GM21515 (cell line): ENCODE measurements at regions not wholly inside any gene's neighbourhood (a gene's known extent, or its start where the extent isn't known, plus 50 kb on each side); places are given as distances from the start of the nearest gene placed in this dataset.

Source experiments
- ATAC-seq: cut with Tn5 transposase; IDR thresholded peaks from one replicate; pipeline ENCODE4 v1.9.1; 2021; ENCODE audit not compliant: unreplicated experiment

- no peak for ATAC-seq
Measured at GRCh38 chr2:7452110-7452876, 535.1 kb downstream of the RNF144A start.

DNA sequence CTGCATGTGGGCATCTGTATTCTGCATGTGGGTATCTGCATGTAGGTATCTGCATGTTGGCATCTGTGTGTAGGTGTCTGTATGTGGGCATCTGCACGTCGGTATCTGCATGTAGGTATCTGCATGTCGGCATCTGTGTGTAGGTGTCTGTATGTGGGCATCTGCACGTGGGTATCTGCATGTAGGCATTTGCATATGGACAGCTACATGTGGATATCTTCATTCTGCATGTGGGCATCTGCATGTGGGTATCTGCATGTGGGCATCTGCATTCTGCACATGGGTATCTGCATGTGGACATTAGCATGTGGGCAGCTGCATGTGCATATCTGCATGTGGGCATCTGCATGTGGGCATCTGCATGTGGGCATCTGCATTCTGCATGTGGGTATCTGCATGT lies 537.4 kb downstream of the RNF144A start:
- ATAC-seq, result no peak

DNA sequence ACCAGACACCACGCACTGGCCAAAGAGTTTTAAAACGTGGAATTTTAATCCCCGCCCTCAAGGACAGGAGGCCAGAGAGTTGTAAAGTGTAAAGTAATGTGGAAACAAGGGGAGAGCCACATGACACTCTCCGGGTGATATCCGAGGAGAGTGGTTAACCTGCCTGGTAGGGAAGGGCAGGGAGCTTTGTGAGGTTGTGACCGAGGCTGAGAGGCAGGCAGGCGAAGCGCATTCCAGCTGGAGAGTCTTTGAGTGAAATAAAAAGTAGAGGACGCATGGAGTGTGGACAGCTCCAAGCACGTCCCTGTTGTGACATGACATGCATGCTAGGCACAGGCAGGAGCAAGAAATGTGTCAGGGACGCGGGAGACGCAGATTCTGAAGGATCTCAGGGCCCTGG lies 539.5 kb downstream of the RNF144A start:
- no peak for ATAC-seq

GRCh38 chr2:7458066-7458465 lies 540.9 kb downstream of the RNF144A start:
- no peak for ATAC-seq

GRCh38 chr2:7467782-7468447 lies 550.7 kb downstream of the RNF144A start:
- ATAC-seq, result no peak

DNA sequence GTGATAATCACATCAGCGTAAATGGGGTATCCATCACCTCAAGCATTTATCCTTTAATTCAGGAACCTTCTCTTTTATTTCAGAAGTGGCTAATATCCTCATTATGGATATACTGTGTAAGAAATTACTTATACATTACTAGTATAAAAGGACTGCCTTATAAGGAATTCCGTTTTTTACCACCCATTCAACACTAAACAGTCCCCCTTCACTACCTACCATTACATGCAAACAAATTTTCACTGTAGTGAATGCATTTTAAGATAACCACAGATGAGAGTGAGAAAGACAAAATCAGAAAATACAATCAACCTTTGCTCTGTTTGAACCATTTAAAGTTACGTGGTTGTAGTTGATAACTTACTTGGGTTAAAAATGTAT lies 551.2 kb downstream of the RNF144A start:
- ATAC-seq, result no peak

GRCh38 chr2:7468955-7469354 lies 551.7 kb downstream of the RNF144A start:
- no peak for ATAC-seq

GRCh38 chr2:7471185-7471584 lies 554.0 kb downstream of the RNF144A start:
- no peak for ATAC-seq

DNA sequence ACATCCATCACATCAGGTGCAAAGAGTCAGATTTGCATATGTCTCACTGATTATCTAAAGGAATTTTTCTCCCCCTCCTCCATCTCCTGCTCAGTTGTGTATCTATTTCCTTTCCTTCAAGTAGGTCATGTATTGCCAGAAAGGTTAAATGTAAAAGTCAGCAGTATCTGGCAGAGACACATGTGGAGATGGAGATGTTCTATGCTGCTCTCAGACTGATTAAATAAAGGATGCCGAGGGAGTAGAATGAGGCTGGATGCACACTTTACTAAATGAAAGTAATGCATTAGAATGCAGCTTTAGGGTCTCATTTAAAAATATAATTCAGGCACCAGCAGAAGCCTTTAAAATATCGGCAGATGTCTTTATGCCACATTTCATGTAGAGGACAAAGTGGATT lies 555.3 kb downstream of the RNF144A start:
- no peak for ATAC-seq

DNA sequence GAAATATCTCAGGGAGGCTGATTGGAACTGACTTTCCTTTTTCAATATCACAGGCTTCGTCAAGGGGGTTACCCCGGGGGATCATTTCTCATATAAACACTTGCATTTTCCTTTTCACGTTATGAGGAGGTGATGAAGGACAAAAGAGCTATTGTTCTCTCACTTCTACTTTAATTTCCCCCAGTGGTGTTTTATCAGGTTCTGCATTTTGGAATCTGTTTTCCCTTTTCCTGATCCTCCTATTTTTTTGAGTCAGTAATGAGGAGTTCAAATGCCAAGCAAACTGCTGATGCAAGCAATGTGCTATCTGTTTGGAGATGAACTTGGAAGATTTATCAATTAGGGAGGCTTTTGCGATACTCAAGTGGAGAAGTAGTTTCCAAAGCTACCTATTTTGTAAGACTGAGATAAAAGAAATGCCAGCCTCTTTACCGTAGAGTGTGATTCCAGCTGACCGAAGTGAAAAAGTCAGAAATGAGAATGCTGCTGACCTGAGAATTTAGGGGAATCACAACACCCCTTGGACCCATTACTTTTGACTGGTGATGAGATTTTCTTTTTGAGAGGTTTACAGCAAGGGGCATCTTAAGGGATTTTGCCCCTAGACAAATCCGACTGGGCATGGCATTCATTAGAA lies 556.0 kb downstream of the RNF144A start:
- no peak for ATAC-seq

DNA sequence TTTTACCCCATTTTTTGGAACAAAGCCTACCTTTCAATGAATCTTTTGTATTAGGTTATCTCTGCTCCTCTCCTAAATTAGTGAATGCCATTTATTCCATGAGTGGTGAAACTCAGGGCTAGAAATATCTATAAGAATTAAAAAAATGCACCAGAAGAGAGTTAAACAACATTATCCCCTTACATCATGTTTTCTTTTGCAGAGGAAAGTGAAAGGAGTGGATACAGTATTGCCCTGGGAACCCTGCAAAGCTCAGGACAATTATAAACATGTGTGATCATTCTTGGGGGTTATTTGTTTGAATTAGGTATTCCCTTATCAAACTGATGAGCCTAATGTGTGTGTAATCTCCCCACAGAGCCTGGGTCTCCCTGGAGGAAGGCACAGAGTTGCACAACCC lies 559.2 kb downstream of the RNF144A start:
- no peak for ATAC-seq

GRCh38 chr2:7479603-7480002 lies 562.4 kb downstream of the RNF144A start:
- no peak for ATAC-seq

DNA sequence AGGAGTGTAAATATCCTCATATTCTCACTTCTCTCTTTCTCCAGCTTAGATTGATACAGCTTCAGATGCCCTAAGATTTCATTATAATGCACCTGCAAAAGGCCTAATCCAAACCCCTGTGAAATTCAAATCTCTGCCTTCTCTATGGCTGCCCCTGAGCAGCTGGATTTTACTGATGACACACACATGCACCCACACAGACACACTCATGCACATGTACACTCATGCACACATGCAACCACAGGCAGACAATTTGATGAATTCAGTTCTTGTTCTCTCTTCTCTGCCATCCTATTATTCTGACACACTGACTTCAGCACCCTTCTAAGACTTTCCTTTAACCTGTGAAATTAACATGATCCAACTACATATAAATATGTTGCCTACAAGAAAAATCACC lies 563.2 kb downstream of the RNF144A start:
- ATAC-seq, result no peak

GRCh38 chr2:7490672-7491071 lies 573.5 kb downstream of the RNF144A start:
- no peak for ATAC-seq

DNA sequence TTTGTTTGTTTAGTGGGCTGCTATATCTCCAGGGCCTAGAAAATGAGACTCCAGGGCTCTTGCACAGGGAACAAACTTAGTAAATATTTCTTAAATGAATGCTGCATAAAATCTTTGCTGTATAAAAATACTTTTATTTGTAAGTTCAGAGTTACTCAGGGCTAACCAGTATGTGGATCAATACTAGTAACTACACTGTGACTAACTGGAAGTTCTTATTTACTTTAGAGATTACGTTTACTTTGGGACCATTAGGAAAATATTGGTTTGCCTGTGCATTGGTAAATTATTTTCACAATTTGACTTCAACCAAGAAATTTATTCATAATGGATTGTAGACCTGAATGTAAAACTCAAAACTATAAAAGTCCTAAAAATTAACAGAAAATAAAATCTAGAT lies 575.5 kb downstream of the RNF144A start:
- ATAC-seq, result no peak

DNA sequence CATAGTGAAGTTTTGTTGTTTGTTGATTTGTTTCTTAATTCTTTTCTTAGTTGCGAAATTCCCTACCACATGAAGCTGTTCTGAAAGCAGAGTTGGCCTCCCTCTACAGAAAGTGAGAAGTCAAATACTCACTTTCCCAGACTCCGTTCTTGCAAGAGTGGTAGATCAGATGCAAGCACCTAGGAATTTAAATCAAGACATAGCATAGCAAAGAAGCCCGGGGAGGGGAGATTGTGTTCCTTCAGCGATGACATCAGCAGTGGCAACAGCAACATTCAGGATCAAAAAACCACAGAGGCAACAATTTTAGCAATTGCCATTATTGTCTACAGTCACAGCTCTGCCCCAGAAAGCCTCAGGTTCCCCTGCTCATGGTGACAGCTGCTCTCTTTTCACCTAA lies 580.0 kb downstream of the RNF144A start:
- no peak for ATAC-seq

DNA sequence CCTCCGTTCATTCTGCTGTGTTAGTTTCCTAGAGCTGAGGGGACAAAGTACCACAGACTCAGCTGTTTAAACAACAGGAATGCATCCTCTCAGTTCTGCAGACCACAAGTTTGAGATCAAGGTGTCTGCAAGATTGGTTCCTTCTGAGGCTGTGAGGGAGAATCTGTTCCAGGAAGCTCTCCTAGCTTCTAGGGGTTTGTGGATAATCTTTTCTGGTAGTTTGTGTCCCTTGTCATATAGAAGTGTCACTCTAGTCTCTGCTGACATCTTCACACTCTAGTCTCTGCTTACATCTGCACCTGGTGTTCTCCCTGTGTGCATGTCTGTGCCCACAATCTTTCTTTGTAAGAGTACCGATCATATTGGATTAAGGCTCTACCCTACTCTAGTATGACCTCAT lies 581.8 kb downstream of the RNF144A start:
- ATAC-seq, result no peak

- no peak for ATAC-seq
Measured at GRCh38 chr2:7502336-7502735, 585.1 kb downstream of the RNF144A start.

DNA sequence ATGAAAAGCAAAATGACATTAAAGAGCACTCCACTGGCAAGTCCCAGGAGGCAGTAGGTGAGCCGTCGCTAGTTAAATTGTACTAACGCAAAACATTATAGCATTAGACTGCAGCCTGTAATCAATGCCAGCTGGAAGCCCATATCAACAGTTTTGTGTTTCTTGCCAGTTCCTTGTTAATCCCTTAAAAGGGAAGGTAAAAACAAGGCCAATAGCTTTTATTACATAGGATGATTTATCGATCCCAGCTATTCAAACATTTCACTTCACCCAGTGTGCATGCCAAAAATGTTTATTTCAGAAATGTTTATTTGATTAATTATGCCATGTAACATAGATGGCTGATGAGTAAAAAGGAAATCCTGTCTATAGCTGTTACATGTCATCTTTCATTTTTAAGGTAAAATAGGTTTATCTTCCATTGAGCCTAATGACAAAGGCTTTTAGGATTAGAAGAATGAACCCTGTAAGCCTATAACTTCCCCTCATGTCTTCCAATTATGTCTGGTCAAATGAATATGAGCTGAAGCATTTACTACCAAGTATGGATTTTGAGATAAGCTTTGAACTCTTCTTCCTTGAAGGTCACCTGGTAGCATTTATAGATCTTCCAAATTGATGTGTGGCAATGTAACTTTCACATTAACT lies 591.2 kb downstream of the RNF144A start:
- no peak for ATAC-seq

- ATAC-seq, result no peak
Measured at GRCh38 chr2:7510353-7510752, 593.1 kb downstream of the RNF144A start.

- no peak for ATAC-seq
Measured at GRCh38 chr2:7513834-7514233, 596.6 kb downstream of the RNF144A start.

DNA sequence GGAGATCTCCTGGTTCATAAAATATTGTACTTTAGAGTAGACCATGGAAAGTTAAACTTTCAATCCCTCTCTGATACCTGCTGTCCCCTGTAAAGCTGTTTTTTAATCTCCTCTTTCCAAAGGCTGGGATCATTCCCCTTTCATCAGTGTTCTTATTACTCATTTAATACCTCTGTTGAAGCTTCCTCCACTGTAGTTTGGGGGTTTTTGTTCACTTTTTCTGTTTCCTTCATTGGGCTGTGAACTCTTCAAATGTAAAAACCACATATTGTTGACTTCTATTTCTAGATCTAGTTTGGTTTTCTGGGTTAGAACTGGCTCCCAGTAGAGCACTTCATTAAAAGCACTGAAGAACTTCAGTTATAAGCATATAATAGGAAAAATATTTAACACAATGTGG lies 598.1 kb downstream of the RNF144A start:
- no peak for ATAC-seq
